Lower leg skin (tissue), 4 donors: ENCODE measurements at regions not wholly inside any gene's neighbourhood (a gene's known extent, or its start where the extent isn't known, plus 50 kb on each side); places are given as distances from the start of the nearest gene placed in this dataset.

ENCODE experiments used
- DNase-seq, 2 donors: peaks; one replicate each; pipeline ENCODE4 v3.0.0-alpha.2; 2019; ENCODE audit warnings: low spot score in 2 of 2
- H3K4me3 ChIP-seq: fragments of 200-600 bp; sonication (generic); 2 replicates; pipeline ENCODE4 v1.5.1; 2017; ENCODE audit warnings: mild to moderate bottlenecking, low read depth; ENCODE audit not compliant: poor library complexity, severe bottlenecking
- CTCF ChIP-seq, 3 donors: fragments of 450-650 bp; IDR thresholded peaks; one replicate each; pipeline ENCODE4 v1.5.1; 2016; ENCODE audit warnings: antibody characterized with exemption in 3 of 3, mild to moderate bottlenecking in 3 of 3, moderate library complexity in 2 of 3
- POLR2A ChIP-seq, 2 donors: fragments of 450-650 bp; IDR thresholded peaks; one replicate each; pipeline ENCODE4 v1.6.1; 2016 to 2017; ENCODE audit warnings: antibody characterized with exemption in 2 of 2, mild to moderate bottlenecking in 1 of 2, moderate library complexity in 1 of 2
- WGBS, 2 donors: methylation state at CpG; one replicate each; pipeline ENCODE4 v1.1.5; 2018; 5-methylcytosine and 5-hydroxymethylcytosine counted together
- intact Hi-C: fragments of 100-400 bp; cut with DNase I; formaldehyde crosslinking; loops from one replicate; pipeline ENCODE4 v1.15.0; 2023; ENCODE audit warnings: low total_unique reads

GRCh38 chr14:98122527-98122926 is 1149.5 kb downstream of the BCL11B start:
- 77 to 89% methylated on average over 4 of the region's 4 CpGs for WGBS, 2 donors

GRCh38 chr14:98130691-98131090 is 1141.3 kb downstream of the BCL11B start:
- peak in 1 of 2 donors; percentile 38 for DNase-seq
- intact Hi-C loops, result loop anchor here (10.0 kb wide), 1 partner anchor 1134 kb away; no protein-coding TSS in a partner anchor
- WGBS, 2 donors, result 21 to 24% methylated on average over 2 of the region's 2 CpGs
- no peak overlapping the region for H3K4me3 ChIP-seq
- TF ChIP-seq CTCF (IDR thresholded peaks at IDR 0.05) (no peak), POLR2A (IDR thresholded peaks at IDR 0.05) (no peak)

More at GRCh38 chr14:98122527-98122926, 1149.5 kb downstream of the BCL11B start:
- intact Hi-C loops, result no loop called here
- DNase-seq, result no peak
- TF ChIP-seq POLR2A (IDR thresholded peaks at IDR 0.05) (no peak), CTCF (IDR thresholded peaks at IDR 0.05) (no peak)
- H3K4me3 ChIP-seq, result no peak overlapping the region

- intact Hi-C loops, result loop anchor here (10.0 kb wide), 1 partner anchor 1133 kb away; no protein-coding TSS in a partner anchor
- DNase-seq, result no peak
- WGBS, 2 donors, result 61 to 77% methylated on average over 1 of the region's 1 CpG
Measured at GRCh38 chr14:98131406-98131805, 1140.6 kb downstream of the BCL11B start.

GRCh38 chr14:98133806-98134205 is 1138.2 kb downstream of the BCL11B start:
- 82 to 91% methylated on average over 4 of the region's 4 CpGs for WGBS, 2 donors
- TF ChIP-seq POLR2A (IDR thresholded peaks at IDR 0.05), result no peak
- no peak for TF ChIP-seq CTCF (IDR thresholded peaks at IDR 0.05)
- H3K4me3 ChIP-seq, result no peak overlapping the region
- no peak for DNase-seq
- intact Hi-C loops, result loop anchor here (10.0 kb wide), 1 partner anchor 1131 kb away; no protein-coding TSS in a partner anchor

More at GRCh38 chr14:98131406-98131805, 1140.6 kb downstream of the BCL11B start:
- TF ChIP-seq CTCF (IDR thresholded peaks at IDR 0.05) (no peak), POLR2A (IDR thresholded peaks at IDR 0.05) (no peak)
- no peak overlapping the region for H3K4me3 ChIP-seq

- 67 to 83% methylated on average over 9 of the region's 9 CpGs for WGBS, 2 donors
- intact Hi-C loops, result loop anchor here (10.0 kb wide), 1 partner anchor 1129 kb away; no protein-coding TSS in a partner anchor
- no peak for DNase-seq
- no peak for TF ChIP-seq POLR2A (IDR thresholded peaks at IDR 0.05)
- no peak for TF ChIP-seq CTCF (IDR thresholded peaks at IDR 0.05)
- H3K4me3 ChIP-seq, result no peak overlapping the region
Measured at GRCh38 chr14:98136012-98136789, 1135.8 kb downstream of the BCL11B start.
